IPS-20b (cell line): ENCODE measurements at regions not wholly inside any gene's neighbourhood (a gene's known extent, or its start where the extent isn't known, plus 50 kb on each side); places are given as distances from the start of the nearest gene placed in this dataset.
"Not testable (repeated sequence)": the region's sequence is repeated elsewhere in the genome, so short reads cannot be mapped to it uniquely, and the experiment has no call there.

Experiments
- H3K27ac ChIP-seq: one replicate; pipeline ENCODE4 v1.5.1; 2013; ENCODE audit warnings: low read length
- H3K27me3 ChIP-seq: 2 replicates; pipeline ENCODE4 v1.6.1; 2013; ENCODE audit warnings: mild to moderate bottlenecking, low read length, inconsistent platforms; ENCODE audit not compliant: insufficient read depth
- H3K36me3 ChIP-seq: 2 replicates; pipeline ENCODE4 v1.6.1; 2013; ENCODE audit warnings: low read depth, mild to moderate bottlenecking, inconsistent platforms, low read length, moderate library complexity; ENCODE audit not compliant: insufficient read depth
- H3K4me1 ChIP-seq: 2 replicates; pipeline ENCODE4 v1.6.1; 2013; ENCODE audit warnings: mild to moderate bottlenecking, control low read depth, inconsistent platforms, low read length, moderate library complexity; ENCODE audit not compliant: insufficient read depth
- H3K4me3 ChIP-seq: 2 replicates; pipeline ENCODE4 v1.5.1; 2013; ENCODE audit warnings: mild to moderate bottlenecking, low read length, inconsistent platforms
- H3K9ac ChIP-seq: 2 replicates; pipeline ENCODE4 v1.6.1; 2013; ENCODE audit warnings: low read depth, mild to moderate bottlenecking, inconsistent platforms, low read length, moderate library complexity
- H3K9me3 ChIP-seq: 2 replicates; pipeline ENCODE4 v1.6.1; 2013; ENCODE audit warnings: mild to moderate bottlenecking, low read depth, low read length, inconsistent platforms; ENCODE audit not compliant: insufficient read depth

GRCh38 chr7:46115410-46115809 is 194.3 kb upstream of the IGFBP3 start:
- H3K9ac ChIP-seq = no peak overlapping the region
- H3K4me3 ChIP-seq = no peak overlapping the region
- H3K27me3 ChIP-seq = no peaks in the 10 kb centered on the region
- H3K4me1 ChIP-seq = no peaks in the 10 kb centered on the region
- H3K27ac ChIP-seq = no peak overlapping the region
- H3K9me3 ChIP-seq = no peaks in the 10 kb centered on the region
- no peaks in the 10 kb centered on the region for H3K36me3 ChIP-seq

- no peaks in the 10 kb centered on the region for H3K36me3 ChIP-seq
- no peaks in the 10 kb centered on the region for H3K4me1 ChIP-seq
- H3K27me3 ChIP-seq = no peaks in the 10 kb centered on the region
- no peaks in the 10 kb centered on the region for H3K9me3 ChIP-seq
- H3K27ac ChIP-seq = no peak overlapping the region
- no peak overlapping the region for H3K4me3 ChIP-seq
- H3K9ac ChIP-seq = no peak overlapping the region
Measured at GRCh38 chr7:46109437-46109836, 188.4 kb upstream of the IGFBP3 start.

GRCh38 chr7:46108272-46108671 is 187.2 kb upstream of the IGFBP3 start:
- Histone ChIP-seq H3K36me3 (no peaks in the 10 kb centered on the region), H3K4me3 (no peak overlapping the region), H3K27me3 (no peaks in the 10 kb centered on the region), H3K9ac (no peak overlapping the region), H3K27ac (no peak overlapping the region), H3K9me3 (no peaks in the 10 kb centered on the region), H3K4me1 (no peaks in the 10 kb centered on the region)

GRCh38 chr7:46107610-46108217 is 186.6 kb upstream of the IGFBP3 start:
- Histone ChIP-seq H3K9me3 (no peaks in the 10 kb centered on the region), H3K9ac (no peak overlapping the region), H3K27ac (no peak overlapping the region), H3K36me3 (no peaks in the 10 kb centered on the region), H3K27me3 (no peaks in the 10 kb centered on the region), H3K4me1 (no peaks in the 10 kb centered on the region), H3K4me3 (no peak overlapping the region)

- Histone ChIP-seq H3K9ac (no peak overlapping the region), H3K27me3 (no peaks in the 10 kb centered on the region), H3K9me3 (no peaks in the 10 kb centered on the region), H3K36me3 (no peaks in the 10 kb centered on the region), H3K27ac (no peak overlapping the region), H3K4me1 (no peaks in the 10 kb centered on the region), H3K4me3 (no peak overlapping the region)
Measured at GRCh38 chr7:46100521-46100920, 179.4 kb upstream of the IGFBP3 start.

GRCh38 chr7:46099076-46099475 is 178.0 kb upstream of the IGFBP3 start:
- Histone ChIP-seq H3K9me3 (no peaks in the 10 kb centered on the region), H3K4me3 (no peak overlapping the region), H3K36me3 (no peaks in the 10 kb centered on the region), H3K27me3 (no peaks in the 10 kb centered on the region), H3K27ac (no peak overlapping the region), H3K9ac (no peak overlapping the region), H3K4me1 (no peaks in the 10 kb centered on the region)

- no peaks in the 10 kb centered on the region for H3K27me3 ChIP-seq
- H3K9me3 ChIP-seq = no peaks in the 10 kb centered on the region
- no peaks in the 10 kb centered on the region for H3K4me1 ChIP-seq
- H3K36me3 ChIP-seq = no peaks in the 10 kb centered on the region
- no peak overlapping the region for H3K9ac ChIP-seq
- no peak overlapping the region for H3K27ac ChIP-seq
- no peak overlapping the region for H3K4me3 ChIP-seq
Measured at GRCh38 chr7:46091071-46091470, 170.0 kb upstream of the IGFBP3 start.

- H3K36me3 ChIP-seq = no peaks in the 10 kb centered on the region
- H3K9ac ChIP-seq = no peak overlapping the region
- H3K4me3 ChIP-seq = no peak overlapping the region
- H3K27me3 ChIP-seq = no peaks in the 10 kb centered on the region
- no peaks in the 10 kb centered on the region for H3K4me1 ChIP-seq
- H3K9me3 ChIP-seq = no peaks in the 10 kb centered on the region
- H3K27ac ChIP-seq = no peak overlapping the region
Measured at GRCh38 chr7:46089281-46089680, 168.2 kb upstream of the IGFBP3 start.

- not testable (repeated sequence) for H3K9me3 ChIP-seq, H3K4me3 ChIP-seq, H3K36me3 ChIP-seq, H3K27me3 ChIP-seq, H3K9ac ChIP-seq, H3K27ac ChIP-seq, H3K4me1 ChIP-seq
Measured at GRCh38 chr7:46088486-46088885, 167.4 kb upstream of the IGFBP3 start.

GRCh38 chr7:46080595-46081159 is 159.6 kb upstream of the IGFBP3 start:
- Histone ChIP-seq H3K9me3 (no peaks in the 10 kb centered on the region), H3K9ac (no peak overlapping the region), H3K36me3 (no peaks in the 10 kb centered on the region), H3K4me1 (no peaks in the 10 kb centered on the region), H3K4me3 (no peak overlapping the region), H3K27ac (no peak overlapping the region), H3K27me3 (no peaks in the 10 kb centered on the region)

GRCh38 chr7:46079421-46079820 is 158.3 kb upstream of the IGFBP3 start:
- H3K36me3 ChIP-seq = no peaks in the 10 kb centered on the region
- no peak overlapping the region for H3K4me3 ChIP-seq
- H3K4me1 ChIP-seq = peaks cover 5% of the 10 kb centered on the region; the same call in 1 of the 2 replicates
- no peak overlapping the region for H3K9ac ChIP-seq
- H3K9me3 ChIP-seq = no peaks in the 10 kb centered on the region
- no peaks in the 10 kb centered on the region for H3K27me3 ChIP-seq
- H3K27ac ChIP-seq = no peak overlapping the region

GRCh38 chr7:46076527-46076926 is 155.5 kb upstream of the IGFBP3 start:
- no peak overlapping the region for H3K27ac ChIP-seq
- no peak overlapping the region for H3K4me3 ChIP-seq
- H3K27me3 ChIP-seq = no peaks in the 10 kb centered on the region

More at GRCh38 chr7:46076527-46076926, 155.5 kb upstream of the IGFBP3 start:
- Histone ChIP-seq H3K9ac (no peak overlapping the region), H3K4me1 (peaks cover 5% of the 10 kb centered on the region; the same call in 1 of the 2 replicates), H3K9me3 (no peaks in the 10 kb centered on the region), H3K36me3 (no peaks in the 10 kb centered on the region)
